Smooth muscle cell (in vitro differentiated cells): ENCODE measurements at regions not wholly inside any gene's neighbourhood (a gene's known extent, or its start where the extent isn't known, plus 50 kb on each side); places are given as distances from the start of the nearest gene placed in this dataset.

Experiments
- DNase-seq: peaks from one replicate; lab custom pipeline; 2025; ENCODE audit not compliant: unreplicated experiment; lab: John Stamatoyannopoulos, UW
- H2AFZ ChIP-seq: fragments of 200-600 bp; sonication (generic); 2 replicates; pipeline ENCODE4 v1.6.0; 2016; ENCODE audit warnings: antibody characterized with exemption, low read depth, mild to moderate bottlenecking
- H3F3A ChIP-seq: fragments of 200-600 bp; sonication (generic); 2 replicates; pipeline ENCODE4 v1.6.0; 2017; ENCODE audit warnings: antibody characterized with exemption, low read depth
- H3K27ac ChIP-seq: fragments of 200-600 bp; sonication (generic); 2 replicates; pipeline ENCODE4 v1.5.1; 2016; ENCODE audit warnings: low read depth, mild to moderate bottlenecking
- H3K27me3 ChIP-seq: fragments of 200-600 bp; sonication (generic); 2 replicates; pipeline ENCODE4 v1.6.1; 2016; ENCODE audit warnings: low read depth, mild to moderate bottlenecking
- H3K36me3 ChIP-seq: fragments of 200-600 bp; sonication (generic); 2 replicates; pipeline ENCODE4 v1.5.1; 2016; ENCODE audit warnings: low read depth
- H3K4me1 ChIP-seq: fragments of 200-600 bp; sonication (generic); 2 replicates; pipeline ENCODE4 v1.5.1; 2016; ENCODE audit warnings: low read depth
- H3K4me2 ChIP-seq: fragments of 200-600 bp; sonication (generic); 2 replicates; pipeline ENCODE4 v1.6.0; 2016; ENCODE audit warnings: mild to moderate bottlenecking
- H3K4me3 ChIP-seq: fragments of 200-600 bp; sonication (generic); 2 replicates; pipeline ENCODE4 v1.5.1; 2016; ENCODE audit warnings: mild to moderate bottlenecking
- H3K79me2 ChIP-seq: fragments of 200-600 bp; sonication (generic); 2 replicates; pipeline ENCODE4 v1.6.0; 2016; ENCODE audit warnings: low read depth, mild to moderate bottlenecking
- H3K9ac ChIP-seq: fragments of 200-600 bp; sonication (generic); 2 replicates; pipeline ENCODE4 v1.6.0; 2016; ENCODE audit warnings: low read depth
- H3K9me3 ChIP-seq: fragments of 200-600 bp; sonication (generic); replicated peaks from 2 replicates; pipeline ENCODE4 v1.5.1; 2016; ENCODE audit warnings: low read depth
- H4K20me1 ChIP-seq: fragments of 200-600 bp; sonication (generic); 2 replicates; pipeline ENCODE4 v1.6.0; 2016; ENCODE audit warnings: low read depth
- WGBS: methylation state at CpG from one replicate; pipeline ENCODE4 v1.1.7; 2016; ENCODE audit warnings: low lambda C conversion rate; 5-methylcytosine and 5-hydroxymethylcytosine counted together
- TF ChIP-seq, protein P1 (sequence below): fragments of 200-600 bp; sonication (generic); IDR thresholded peaks from 2 replicates; pipeline ENCODE4 v1.5.1; 2017; ENCODE audit warnings: borderline replicate concordance, mild to moderate bottlenecking, antibody characterized with exemption; ENCODE audit not compliant: insufficient read depth, poor library complexity, severe bottlenecking

DNA sequence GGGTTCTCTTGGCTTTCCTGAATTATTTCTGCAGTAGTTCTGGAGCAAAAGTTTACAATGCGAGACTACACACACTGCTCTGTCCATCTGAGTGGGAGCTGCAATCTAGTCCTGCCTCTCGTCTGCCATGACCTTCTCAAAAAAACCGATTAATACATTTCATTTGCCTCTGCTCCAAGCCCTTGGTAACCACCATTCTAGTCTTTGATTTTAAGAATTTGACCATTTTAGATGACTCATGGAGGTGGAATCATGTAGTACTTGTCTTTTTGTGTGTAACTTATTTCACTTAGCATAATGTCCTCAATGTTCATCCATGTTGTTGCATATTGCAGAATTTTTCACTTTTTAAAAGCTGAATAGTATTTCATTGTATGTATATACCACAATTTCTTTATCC is 356.9 kb downstream of the SV2B start:
- Histone ChIP-seq H3K27me3 (no peaks in the 10 kb centered on the region), H3K4me2 (no peak overlapping the region), H3K79me2 (no peaks in the 10 kb centered on the region), H3K4me1 (no peaks in the 10 kb centered on the region), H4K20me1 (no peaks in the 10 kb centered on the region), H3K9ac (no peak overlapping the region), H3K27ac (peak overlapping the region; percentile 86), H3F3A (no peaks in the 10 kb centered on the region), H3K9me3 (no peaks in the 10 kb centered on the region), H2AFZ (no peak overlapping the region), H3K4me3 (no peak overlapping the region), H3K36me3 (no peaks in the 10 kb centered on the region)
- 92% methylated on average over 3 of the region's 3 CpGs for WGBS
- DNase-seq: no peak
- TF ChIP-seq, protein P1, sequence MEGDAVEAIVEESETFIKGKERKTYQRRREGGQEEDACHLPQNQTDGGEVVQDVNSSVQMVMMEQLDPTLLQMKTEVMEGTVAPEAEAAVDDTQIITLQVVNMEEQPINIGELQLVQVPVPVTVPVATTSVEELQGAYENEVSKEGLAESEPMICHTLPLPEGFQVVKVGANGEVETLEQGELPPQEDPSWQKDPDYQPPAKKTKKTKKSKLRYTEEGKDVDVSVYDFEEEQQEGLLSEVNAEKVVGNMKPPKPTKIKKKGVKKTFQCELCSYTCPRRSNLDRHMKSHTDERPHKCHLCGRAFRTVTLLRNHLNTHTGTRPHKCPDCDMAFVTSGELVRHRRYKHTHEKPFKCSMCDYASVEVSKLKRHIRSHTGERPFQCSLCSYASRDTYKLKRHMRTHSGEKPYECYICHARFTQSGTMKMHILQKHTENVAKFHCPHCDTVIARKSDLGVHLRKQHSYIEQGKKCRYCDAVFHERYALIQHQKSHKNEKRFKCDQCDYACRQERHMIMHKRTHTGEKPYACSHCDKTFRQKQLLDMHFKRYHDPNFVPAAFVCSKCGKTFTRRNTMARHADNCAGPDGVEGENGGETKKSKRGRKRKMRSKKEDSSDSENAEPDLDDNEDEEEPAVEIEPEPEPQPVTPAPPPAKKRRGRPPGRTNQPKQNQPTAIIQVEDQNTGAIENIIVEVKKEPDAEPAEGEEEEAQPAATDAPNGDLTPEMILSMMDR: no peak

DNA sequence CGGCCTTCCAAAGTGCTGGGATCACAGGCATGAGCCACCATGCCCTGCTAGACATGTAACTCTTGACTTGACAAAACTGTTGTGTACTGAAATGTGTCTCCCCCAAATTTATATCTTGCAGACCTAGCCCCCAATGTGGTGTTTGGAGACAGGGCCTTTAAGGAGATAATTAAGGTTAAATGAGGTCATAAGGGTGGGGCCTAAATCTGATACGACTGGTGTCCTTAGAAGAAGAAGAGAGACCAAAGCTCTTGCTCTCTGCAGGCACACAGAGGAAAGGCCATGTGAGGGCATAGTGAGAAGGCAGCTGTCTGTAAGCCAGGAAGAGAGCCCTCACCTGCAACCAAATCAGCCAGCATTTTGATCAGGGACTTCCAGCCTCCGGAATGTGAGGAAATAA is 361.3 kb downstream of the SV2B start:
- no peak for DNase-seq
- Histone ChIP-seq H3K4me3 (no peak overlapping the region), H2AFZ (no peak overlapping the region), H3K27me3 (no peaks in the 10 kb centered on the region), H3K27ac (no peak overlapping the region), H3K4me2 (no peak overlapping the region), H4K20me1 (no peaks in the 10 kb centered on the region), H3K4me1 (no peaks in the 10 kb centered on the region), H3F3A (no peaks in the 10 kb centered on the region), H3K9me3 (no peaks in the 10 kb centered on the region), H3K36me3 (no peaks in the 10 kb centered on the region), H3K79me2 (no peaks in the 10 kb centered on the region), H3K9ac (no peak overlapping the region)
- whole genome bisulfite sequencing: 88% methylated on average over 3 of the region's 3 CpGs
- TF ChIP-seq, protein P1: no peak

DNA sequence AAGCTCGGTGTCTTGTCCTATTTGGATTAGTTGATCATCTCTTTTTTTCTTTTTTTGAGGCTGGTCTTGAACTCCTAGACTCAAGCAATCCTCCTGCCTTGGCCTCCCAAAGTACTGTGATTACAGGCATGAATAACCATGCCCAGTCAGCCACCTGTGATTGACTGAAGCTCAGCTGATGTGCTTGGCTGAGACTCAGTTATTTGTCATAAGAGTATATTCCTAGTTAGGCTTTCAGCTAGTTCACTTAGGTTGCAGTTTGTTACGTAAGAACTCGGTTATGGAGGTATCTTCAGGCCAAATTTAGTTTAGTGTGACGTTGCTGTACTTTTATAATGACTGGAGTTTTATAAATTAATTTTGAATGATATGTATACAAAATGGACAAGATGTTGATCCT is 365.0 kb downstream of the SV2B start:
- no peak overlapping the region for H3K4me2 ChIP-seq
- no peak overlapping the region for H3K27ac ChIP-seq
- no peaks in the 10 kb centered on the region for H3K79me2 ChIP-seq
- H3K9me3 ChIP-seq: no peaks in the 10 kb centered on the region
- no peak overlapping the region for H2AFZ ChIP-seq
- WGBS: 89% methylated on average over 4 of the region's 4 CpGs
- H3K9ac ChIP-seq: no peak overlapping the region
- H3K4me3 ChIP-seq: no peak overlapping the region
- H3F3A ChIP-seq: no peaks in the 10 kb centered on the region
- H3K4me1 ChIP-seq: no peaks in the 10 kb centered on the region
- no peaks in the 10 kb centered on the region for H3K27me3 ChIP-seq
- no peak for DNase-seq
- H3K36me3 ChIP-seq: no peaks in the 10 kb centered on the region
- no peaks in the 10 kb centered on the region for H4K20me1 ChIP-seq
- TF ChIP-seq, protein P1: no peak

DNA sequence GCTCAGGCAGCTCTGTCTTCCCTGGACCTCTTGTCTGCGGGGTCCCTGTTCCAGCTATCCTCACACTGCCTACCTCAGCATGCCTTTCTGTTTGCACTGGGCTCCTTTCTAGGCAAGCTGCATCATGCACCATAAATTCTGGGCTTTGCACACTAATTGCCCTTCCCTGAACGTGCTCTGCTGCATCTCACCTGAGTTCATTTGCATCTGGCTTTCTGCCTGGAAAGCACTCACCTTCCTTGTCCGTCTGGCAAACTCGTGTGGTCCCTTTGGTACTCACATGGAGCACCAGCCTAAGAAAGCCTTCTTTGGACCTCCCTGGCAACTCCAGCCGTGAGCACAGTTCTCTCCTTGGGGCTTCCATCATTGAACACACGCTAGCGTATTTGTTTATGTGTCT is 365.6 kb downstream of the SV2B start:
- no peaks in the 10 kb centered on the region for H3K36me3 ChIP-seq

More for the DNA sequence above, 365.6 kb downstream of the SV2B start:
- H3K4me1 ChIP-seq: no peaks in the 10 kb centered on the region
- WGBS: 78% methylated on average over 7 of the region's 7 CpGs
- H3K27ac ChIP-seq: no peak overlapping the region
- no peak overlapping the region for H3K9ac ChIP-seq
- H3F3A ChIP-seq: no peaks in the 10 kb centered on the region
- H3K4me3 ChIP-seq: no peak overlapping the region
- no peak overlapping the region for H3K4me2 ChIP-seq
- H2AFZ ChIP-seq: no peak overlapping the region
- no peaks in the 10 kb centered on the region for H4K20me1 ChIP-seq
- no peak for DNase-seq
- H3K27me3 ChIP-seq: no peaks in the 10 kb centered on the region
- H3K79me2 ChIP-seq: no peaks in the 10 kb centered on the region
- no peaks in the 10 kb centered on the region for H3K9me3 ChIP-seq
- TF ChIP-seq, protein P1: no peak
